DMS53 treated with DMSO at 0.1 percent for 48 hours (cell line): ENCODE measurements at regions not wholly inside any gene's neighbourhood (a gene's known extent, or its start where the extent isn't known, plus 50 kb on each side); places are given as distances from the start of the nearest gene placed in this dataset.

Source experiments
- DNase-seq: peaks from one replicate; lab custom pipeline; 2025; ENCODE audit not compliant: unreplicated experiment; lab: John Stamatoyannopoulos, UW

DNA sequence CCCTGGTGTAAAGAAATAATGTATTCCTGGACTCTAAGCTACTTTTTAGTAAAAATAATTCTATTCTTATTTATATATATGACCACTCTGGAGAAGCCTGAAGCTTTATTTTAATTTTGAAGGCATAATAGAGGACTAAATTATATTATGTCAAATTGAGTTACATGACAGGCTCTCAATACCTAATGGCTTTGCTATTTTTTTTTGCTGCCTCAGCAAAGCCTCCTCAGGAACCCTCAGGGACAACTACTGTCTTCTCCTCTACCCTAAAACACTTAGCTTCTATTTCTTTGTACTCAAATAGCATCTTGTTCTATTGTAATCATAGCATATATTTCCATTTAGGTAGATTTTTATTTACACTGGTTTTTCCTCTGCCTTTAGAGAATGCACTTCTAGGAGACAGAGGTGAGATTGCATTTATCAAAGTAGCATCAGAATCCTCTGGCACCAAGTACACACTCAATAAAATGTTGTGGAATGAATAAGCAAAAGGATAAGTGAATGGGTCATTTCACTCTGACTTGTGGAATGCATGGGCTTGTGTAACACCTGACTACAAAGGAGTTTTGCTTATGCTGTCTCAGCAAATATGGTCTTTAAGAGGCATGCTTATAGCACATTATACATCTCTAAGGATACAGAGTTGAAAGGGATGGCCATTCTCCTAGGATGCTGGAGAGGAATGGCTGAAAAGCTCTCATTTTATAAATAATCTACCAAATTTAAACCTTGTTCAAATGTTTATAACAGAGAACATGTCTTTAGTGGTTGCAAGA is 605.2 kb downstream of the KCNJ2 start:
- no peak for DNase-seq

DNA sequence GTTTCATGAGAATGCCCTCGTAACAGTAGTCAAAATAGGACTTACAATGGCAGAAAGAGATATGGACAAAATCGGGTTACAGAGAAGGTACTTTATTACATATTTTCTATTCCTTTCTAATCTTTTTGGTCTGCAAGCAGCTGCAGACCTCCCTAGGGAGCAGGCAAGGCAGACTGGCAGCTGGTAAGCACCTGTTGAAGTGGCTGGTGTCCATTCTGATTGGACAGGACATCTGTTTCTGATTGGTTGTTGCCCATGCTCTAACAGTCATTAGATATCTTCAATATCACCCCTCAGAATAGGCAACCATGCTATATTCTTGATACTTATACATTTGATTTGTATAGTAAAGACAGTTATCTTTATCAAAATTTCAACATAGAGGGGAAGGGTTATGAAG is 606.3 kb downstream of the KCNJ2 start:
- no peak for DNase-seq

DNA sequence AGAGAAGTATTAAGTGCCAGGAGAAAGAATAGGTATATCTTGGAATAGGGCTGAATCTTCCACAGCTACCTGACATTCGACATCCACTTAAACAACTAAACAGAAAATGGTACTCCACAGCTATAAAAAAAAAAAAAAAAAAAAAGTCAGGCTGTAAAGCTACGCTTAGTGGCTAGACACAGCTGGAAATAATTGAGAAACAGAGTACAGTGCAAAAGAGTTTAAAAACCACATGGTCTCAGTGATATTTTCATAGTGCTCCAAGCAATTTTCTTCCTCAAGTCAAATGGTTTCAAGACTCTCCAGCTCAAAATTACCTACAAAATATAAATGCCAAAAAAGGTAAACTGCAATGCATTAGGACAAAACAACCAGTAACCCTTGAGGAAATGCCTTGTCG is 607.1 kb downstream of the KCNJ2 start:
- no peak for DNase-seq

DNA sequence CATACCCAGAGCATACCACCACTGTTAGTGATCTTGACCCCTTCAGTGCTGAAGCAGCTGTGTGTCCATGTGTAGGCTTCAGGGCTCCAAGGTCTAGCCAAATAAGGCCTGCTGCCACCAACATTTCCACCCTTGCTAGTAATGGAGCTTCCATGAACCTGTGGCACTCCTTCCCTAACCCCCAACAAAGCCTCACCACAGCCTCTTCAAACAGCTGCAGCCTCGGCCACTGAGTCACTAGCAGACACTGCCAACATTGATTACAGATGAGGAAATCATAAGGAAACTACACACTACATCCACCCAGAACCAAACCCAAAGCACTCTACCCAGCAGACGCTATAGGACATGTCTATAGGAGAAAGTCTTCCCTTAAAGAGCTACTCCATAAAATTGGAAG is 610.7 kb downstream of the KCNJ2 start:
- DNase-seq = no peak

DNA sequence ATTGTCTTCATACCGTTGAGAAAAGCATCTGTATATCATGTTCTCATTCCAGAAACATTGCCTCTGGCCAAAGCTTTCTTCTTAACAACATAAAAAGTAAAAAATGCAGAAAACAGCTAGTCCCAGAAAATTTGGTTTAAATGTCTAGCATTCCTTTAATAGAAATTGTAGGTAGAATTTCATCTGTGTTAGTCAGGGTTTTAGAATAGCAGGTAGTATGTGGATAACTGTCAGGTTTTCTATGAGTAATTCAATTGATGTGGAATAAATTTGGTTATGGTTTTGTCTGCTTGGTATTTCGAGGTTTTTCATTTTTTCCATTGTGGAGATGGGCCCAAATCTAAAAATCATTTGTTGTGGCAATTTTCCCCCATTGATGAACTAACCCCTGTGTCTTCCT is 616.7 kb downstream of the KCNJ2 start:
- no peak for DNase-seq

DNA sequence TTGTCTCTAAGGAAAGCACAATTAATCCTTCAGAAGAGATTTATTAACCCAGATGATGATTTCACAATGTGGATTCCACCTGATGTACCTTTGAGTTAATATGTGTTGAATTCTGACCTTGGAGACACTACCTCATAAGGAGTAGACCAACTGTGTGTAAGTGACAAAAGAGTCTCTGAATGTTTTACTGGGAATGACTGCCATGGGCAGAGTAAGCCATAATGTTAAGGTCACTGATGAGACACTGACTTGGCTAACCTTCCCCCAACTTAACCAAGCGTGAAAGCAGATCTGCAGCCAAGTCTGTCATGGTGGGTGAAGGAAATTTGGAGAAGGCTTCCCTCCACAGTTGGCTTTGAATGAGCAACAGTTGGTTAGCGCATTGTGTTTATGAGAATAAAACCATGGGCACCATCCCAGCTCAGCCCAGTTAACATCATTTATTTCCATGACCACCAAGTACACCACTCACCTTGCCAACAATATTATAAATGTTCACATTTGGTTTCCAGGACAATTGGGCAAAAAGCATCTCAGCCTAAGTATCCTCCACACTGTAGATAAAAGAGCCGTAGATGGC is 618.5 kb downstream of the KCNJ2 start:
- no peak for DNase-seq

DNA sequence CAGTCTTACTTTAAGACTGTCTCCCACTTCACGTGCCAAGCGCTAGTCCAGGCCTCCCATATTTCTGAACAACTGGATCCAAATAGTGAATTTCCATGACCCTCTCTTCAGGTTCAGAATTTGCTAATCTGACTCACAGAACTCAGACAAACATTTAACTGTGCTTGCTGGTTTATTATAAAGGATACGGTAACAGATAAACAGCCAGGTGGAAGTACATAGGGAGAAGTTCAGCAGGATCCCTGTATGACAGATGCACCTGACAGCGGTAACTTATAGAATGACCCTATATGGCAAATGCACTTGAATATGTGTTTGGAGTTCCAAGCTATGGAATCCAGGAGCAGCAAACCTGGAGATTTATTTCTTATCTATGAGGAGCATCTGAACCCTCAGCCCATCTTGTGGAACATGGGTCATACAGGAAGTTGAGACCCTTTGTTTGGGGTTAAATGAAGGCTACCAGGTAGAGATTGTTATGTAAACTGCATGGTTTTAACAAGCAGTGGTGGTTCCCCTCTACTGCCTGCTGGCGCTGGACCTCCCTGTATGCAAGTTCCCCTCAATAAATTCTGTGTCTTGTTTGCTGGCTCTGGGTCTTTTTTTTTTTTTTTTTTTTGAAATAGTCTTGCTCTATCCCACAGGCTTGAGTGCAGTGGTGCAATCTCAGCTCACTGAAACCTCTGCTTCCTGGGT is 622.6 kb downstream of the KCNJ2 start:
- no peak for DNase-seq

DNA sequence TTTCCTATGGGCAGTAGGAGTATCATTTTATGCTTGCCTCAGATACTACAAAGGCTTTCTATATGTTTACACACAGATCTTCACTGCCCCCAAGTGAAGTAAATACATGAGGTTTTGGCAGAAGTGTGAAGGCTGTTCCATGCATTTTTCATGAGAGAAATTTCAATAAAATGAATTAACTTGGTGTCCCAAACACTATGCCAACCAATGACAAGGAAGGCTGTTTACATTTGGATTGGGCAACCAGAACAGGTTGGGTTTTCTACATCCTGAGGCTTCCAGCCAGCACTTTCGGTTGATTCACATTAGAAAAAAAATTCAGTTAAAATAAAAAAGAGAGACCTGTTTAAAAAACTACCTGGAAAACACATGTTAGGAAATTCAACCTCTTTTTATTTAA is 625.4 kb downstream of the KCNJ2 start:
- no peak for DNase-seq

DNA sequence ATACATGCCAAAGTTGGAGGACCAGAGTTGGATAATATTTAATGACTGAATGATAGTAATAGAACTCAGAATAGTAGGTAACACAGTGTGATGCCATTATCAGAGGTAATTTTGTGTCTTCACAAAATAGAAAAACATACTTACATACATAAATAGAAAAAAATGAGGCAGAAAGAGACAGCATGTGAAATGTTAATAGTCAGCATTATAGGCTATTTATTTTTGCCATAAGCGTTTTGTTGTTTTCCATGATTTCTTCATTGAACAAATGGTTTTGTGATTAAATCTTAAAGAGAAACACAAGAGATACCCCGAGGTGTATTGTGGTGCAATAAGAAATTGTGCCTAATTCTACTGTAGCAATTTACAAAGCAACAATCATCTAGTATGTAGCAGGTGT is 626.3 kb downstream of the KCNJ2 start:
- DNase-seq = no peak

DNA sequence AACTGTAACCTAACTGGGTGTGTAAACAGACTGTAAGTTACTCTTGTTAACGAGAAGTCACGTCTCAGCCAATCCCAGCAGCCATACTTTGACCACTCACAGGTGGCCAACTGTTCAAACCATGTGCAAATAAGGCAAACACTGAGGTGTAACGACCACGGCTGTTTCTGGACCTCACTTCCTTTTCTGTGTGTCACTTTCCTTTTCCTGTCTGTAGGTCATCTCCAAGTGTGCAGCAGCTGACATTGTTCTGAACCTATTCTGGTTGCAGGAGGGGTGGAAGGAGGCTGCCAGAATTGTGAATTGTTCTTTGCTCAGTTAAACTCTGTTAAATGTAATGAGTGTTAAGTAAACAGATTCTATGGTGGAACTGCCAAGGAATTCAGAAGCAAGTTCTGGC is 627.4 kb downstream of the KCNJ2 start:
- no peak for DNase-seq

DNA sequence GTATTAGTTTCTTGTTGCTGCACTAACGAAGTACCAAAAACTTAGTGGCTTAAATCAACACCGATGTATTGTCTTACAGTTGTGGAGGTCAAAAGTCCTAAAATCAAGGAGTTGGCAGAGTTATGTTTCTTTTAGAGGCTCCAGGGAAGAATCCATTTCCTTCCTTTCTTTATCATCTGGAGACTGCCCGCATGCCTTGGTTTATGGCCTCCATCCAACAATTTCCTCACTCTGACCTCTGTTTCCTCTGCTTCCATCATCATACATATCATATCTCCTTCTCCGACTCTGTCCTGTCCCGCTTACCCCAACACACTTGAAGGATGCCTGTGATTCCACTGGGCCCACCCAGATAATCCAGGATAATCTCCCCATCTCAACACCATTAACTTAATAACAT is 627.8 kb downstream of the KCNJ2 start:
- no peak for DNase-seq

DNA sequence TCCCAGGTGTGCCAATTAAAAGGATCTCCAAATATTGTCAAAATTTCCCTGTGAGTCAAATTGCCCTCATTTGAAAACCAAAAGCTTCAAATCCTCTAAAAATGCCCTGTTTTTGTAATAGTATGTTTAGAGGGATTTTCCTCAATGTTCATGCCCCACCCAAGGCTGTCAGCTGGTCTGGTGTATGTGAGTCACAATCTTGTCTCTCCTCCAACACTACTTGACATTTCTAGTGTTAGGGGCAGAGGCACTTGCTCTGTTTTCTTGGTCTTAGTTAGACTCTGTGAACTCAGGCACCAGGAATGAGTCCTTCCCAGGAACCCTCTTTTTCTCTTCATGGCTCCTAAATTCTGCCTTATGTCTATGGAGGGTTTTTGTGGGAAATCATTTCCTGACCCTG is 634.8 kb downstream of the KCNJ2 start:
- DNase-seq = no peak

DNA sequence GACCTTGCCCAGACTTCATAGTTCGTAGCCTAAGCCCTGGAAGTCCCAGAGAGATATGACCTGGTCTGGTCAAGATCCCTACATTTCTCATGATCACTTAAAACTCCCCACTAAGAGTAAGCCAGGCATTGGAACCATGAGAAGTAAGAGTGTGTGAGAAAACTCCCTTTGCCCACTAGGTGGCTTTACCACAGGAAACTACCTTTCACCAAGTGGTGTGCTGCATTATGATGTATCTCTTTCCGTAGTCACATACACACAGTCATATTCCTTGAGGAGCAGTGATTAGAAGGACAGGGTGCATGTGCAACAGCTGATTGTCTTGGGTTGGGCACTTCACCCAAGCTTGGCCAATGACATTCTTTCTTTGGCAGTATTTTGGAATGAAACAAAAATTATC is 639.3 kb downstream of the KCNJ2 start:
- DNase-seq = peak; percentile 6

DNA sequence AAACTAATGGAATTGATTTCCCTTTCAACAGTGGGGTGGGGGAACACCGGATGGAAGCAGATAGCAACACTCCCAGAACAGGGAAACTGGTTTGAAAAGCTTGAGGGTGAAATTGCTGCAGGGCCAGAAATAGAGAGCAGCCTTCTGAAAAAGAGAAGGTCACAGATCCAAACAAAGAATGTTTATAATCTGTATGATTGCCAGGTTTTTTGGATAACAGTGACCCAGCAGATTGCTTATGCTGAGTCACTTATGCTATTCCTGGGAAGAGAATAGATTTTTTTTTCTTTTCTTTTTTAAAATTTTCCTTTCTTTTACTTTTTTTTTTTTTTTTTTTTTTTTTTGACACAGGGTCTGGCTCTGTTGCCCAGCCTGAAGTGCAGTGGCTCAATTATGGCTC is 641.3 kb downstream of the KCNJ2 start:
- DNase-seq = no peak

DNA sequence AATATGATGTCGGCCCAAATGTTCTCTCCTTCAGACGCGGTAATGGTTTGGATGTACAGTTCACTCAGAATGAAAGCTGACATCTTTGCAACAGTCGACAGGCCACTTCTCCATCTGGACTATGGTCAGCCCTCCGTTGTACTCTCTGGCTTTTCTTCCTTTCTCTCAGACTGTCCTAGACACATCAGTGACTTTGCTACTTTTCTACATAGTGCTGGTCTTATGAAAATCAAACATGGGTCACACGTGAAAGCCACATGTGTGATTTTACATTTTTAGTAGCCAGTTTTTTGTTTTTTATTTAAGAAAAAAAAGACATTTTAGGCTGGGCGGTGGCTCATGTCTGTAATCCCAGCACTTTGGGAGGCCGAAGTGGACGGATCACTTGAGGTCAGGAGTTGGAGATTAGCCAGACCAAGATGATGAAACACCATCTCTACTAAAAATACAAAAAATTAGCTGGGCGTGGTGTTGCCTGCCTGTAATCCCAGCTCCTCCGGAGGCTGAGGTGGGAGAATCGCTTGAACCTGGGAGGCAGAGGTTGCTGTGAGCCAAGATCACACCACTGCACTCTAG is 644.1 kb downstream of the KCNJ2 start:
- DNase-seq = no peak

DNA sequence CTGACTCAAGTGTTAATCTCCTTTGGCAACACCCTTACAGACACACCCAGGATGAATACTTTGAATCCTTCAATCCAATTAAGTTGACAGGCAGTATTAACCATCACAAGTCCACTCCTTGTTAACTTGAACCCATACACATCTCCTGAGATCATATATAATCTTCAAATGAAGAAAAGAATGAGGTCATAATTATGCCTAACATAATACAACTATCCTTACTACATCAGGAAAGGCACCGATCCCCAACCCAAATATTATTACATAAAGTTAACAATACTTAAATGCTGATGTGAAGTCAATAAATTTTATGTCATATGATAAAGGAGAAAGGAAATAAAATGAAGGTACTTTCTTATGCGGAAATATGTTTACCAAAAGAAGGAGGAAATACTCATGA is 649.9 kb downstream of the KCNJ2 start:
- DNase-seq = no peak

DNA sequence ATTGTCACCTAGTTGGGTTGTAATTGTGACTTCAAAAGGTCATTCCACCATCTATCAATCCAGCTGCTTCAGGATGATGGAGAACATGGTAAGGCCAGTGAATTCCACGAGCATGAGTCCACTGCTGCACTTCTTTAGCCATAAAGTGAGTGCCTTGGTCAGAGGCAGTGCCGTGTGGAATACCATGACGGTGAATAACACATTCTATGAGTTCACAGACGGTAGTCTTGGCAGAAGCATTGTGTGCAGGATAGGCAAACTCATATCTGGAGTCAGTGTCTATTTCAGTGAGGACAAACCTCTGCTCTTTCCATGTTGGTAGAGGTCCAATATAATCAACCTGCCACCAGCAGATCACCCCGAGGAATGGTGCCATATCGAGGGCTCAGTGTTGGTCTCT is 650.9 kb downstream of the KCNJ2 start:
- no peak for DNase-seq

DNA sequence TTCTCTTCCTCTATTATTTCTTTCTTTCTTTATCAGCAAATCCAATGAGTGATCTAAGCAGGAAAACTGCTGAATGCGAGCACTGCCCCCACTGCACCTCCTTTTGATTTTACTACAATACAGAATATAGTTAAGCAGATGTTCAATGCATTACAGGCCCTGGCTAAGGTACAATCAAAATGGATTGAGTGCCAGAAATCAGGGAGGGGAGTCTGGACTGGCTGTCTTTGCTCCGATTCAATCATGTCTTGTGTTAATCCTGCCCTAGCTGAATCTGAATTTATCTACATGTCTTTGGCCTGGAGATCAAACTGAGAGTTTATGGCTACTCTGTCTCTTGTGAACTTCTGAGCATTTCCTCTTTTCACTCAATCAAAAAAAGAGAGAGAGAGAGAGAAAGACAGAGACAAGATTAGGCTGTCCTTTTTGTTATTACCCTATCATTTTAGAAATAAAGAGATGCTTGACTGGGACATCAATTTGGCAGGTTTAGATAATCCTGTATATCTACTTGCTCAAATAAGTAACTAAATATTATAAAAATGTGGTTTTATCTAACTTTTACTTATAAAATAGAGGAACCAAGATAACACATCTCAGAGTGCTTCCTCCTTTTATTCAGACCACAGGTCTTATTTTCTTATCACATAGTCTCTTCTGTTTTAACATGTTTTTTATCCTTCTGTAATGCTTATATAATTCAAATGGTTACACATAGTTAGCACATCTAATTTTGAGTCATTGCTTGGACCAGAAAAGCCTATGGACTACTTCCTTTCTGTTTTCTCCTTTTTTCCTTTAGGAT is 656.2 kb downstream of the KCNJ2 start:
- no peak for DNase-seq

DNA sequence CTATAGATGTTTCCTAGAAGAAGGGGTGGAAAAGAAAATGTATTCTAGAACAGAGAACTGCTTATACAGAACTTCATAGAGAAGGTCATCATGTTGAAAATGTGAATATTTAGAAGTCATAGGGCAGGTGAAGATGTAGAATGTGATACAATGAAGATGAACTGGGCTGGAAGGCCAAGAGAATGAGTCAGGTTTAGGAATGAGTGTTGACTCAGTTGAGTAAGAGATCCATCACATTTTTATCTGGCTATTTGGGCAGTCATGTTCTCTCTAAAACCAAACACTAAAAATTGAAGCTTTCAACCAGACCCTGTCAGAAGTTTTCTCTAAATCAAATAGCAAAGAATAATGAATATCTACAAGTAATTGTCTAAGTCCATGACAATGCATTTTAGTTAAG is 660.5 kb downstream of the KCNJ2 start:
- DNase-seq = no peak

DNA sequence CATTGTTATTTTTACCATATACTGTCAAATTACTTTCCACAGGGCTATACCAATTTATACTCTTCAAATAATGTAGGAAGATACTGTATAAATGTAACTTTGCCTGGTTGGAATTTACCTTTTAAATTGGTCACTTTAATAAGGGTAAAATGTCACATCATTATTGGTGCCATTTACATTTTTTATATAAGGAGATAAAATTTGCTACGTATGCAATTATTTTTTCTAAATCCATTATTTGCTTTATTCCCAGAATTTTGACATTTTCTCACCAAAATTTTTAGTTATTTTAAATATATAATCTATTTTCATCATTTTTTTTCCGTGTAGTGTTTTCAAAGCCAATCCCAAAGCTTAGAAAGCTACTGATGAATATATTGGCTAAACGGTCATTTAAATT is 664.7 kb downstream of the KCNJ2 start:
- no peak for DNase-seq

DNA sequence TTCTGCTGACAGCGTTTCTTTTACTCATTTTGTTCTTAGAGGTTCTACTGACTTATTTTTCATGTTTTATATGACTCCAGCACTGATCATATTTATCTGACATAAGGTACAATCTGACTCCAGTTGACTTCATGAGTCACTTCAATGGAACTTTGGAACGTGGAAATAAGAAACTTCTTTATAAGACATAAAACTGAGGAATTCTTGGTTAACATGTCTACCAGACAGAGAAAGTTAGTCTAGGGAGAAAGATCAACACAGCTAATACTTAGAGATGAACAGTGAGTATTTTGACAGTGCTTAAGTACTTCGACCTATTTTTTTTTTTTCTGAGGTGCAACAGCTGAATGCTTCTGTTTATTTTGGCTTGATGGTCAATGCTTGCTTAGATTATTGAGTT is 679.5 kb downstream of the KCNJ2 start:
- no peak for DNase-seq
